Endothelial cell of umbilical vein (primary cell): ENCODE measurements at regions not wholly inside any gene's neighbourhood (a gene's known extent, or its start where the extent isn't known, plus 50 kb on each side); places are given as distances from the start of the nearest gene placed in this dataset.

Source experiments
- BruUV-seq: library from RNA; stranded (reverse); fragments of 400-500 nt; replicated peaks from 2 replicates; lab custom pipeline; 2021; lab: Mats Ljungman, UMichigan
- CTCF ChIA-PET: fragments of 300-600, 350-600 bp; sonication (Branson Sonifier 250); formaldehyde crosslinking; loops from one replicate; lab custom pipeline; 2021; ENCODE audit warnings: antibody characterized with exemption, inconsistent platforms; lab: Charles Lee
- POLR2A ChIA-PET: fragments of 300-600, 350-600 bp; sonication (Branson Sonifier 250); formaldehyde crosslinking; loops from one replicate; lab custom pipeline; 2021; ENCODE audit warnings: antibody characterized with exemption, inconsistent platforms; lab: Charles Lee
- DNase-seq: peaks from one replicate; pipeline ENCODE4 v3.0.0-alpha.2; 2011; ENCODE audit warnings: low read depth, low spot score
- FAIRE-seq: peaks from 2 replicates; lab custom pipeline; 2011; peaks lifted over from hg19 to GRCh38; lab: Jason Lieb, UNC
- H2AFZ ChIP-seq: 2 replicates; pipeline ENCODE4 v1.6.0; 2012; ENCODE audit warnings: low read depth, low read length, control low read depth, inconsistent platforms
- H3K27ac ChIP-seq: 2 replicates; pipeline ENCODE4 v1.5.1; 2011; ENCODE audit warnings: low read depth, mild to moderate bottlenecking, control low read depth, low read length, moderate library complexity; ENCODE audit not compliant: insufficient read depth
- H3K27me3 ChIP-seq, 2 experiments: 2 replicates each; pipeline versions ENCODE4 v1.6.0 to v1.6.1; 2011; ENCODE audit warnings: low read length in 2 of 2, mixed read lengths in 1 of 2; ENCODE audit not compliant: control insufficient read depth in 2 of 2, insufficient read depth in 2 of 2
- H3K36me3 ChIP-seq, 2 experiments: 2 replicates in 1 of 2; 3 replicates in 1 of 2; pipeline ENCODE4 v1.5.1; 2011; ENCODE audit warnings: low read length in 2 of 2, mild to moderate bottlenecking in 1 of 2, moderate library complexity in 1 of 2; ENCODE audit not compliant: control insufficient read depth in 2 of 2, insufficient read depth in 2 of 2; ENCODE audit errors: extremely low read depth in 1 of 2
- H3K4me1 ChIP-seq: 3 replicates; pipeline ENCODE4 v1.5.1; 2011; ENCODE audit warnings: mild to moderate bottlenecking, low read length; ENCODE audit not compliant: control insufficient read depth, insufficient read depth; ENCODE audit errors: extremely low read depth
- H3K4me2 ChIP-seq: 2 replicates; pipeline ENCODE4 v1.6.1; 2011; ENCODE audit warnings: low read length, control low read depth, mixed read lengths; ENCODE audit not compliant: insufficient read depth
- H3K4me3 ChIP-seq, 3 experiments: fragments of 200-600 bp in 1 of 3; sonication (generic), shearing (Covaris generic) in 1 of 3; replicated peaks in 1 of 3; 2 replicates each; pipeline ENCODE4 v1.5.1; 2011 to 2016; ENCODE audit warnings: control low read depth in 3 of 3, low read length in 3 of 3, mild to moderate bottlenecking in 2 of 3, inconsistent platforms in 1 of 3, low read depth in 1 of 3, moderate library complexity in 1 of 3; ENCODE audit not compliant: insufficient read depth in 1 of 3
- H3K79me2 ChIP-seq: 2 replicates; pipeline ENCODE4 v1.6.0; 2012; ENCODE audit warnings: low read length, inconsistent platforms; ENCODE audit not compliant: control insufficient read depth, insufficient read depth
- H3K9ac ChIP-seq: replicated peaks from 2 replicates; pipeline ENCODE3; 2011; ENCODE audit warnings: low read length, control low read depth; ENCODE audit not compliant: insufficient read depth; ENCODE audit errors: extremely low read depth
- H3K9me1 ChIP-seq: replicated peaks from 3 replicates; pipeline ENCODE4 v1.6.0; 2011; ENCODE audit warnings: mild to moderate bottlenecking, low read length; ENCODE audit not compliant: control insufficient read depth, insufficient read depth; ENCODE audit errors: extremely low read depth
- H3K9me3 ChIP-seq: replicated peaks from 2 replicates; pipeline ENCODE4 v1.5.1; 2012; ENCODE audit warnings: low read length, inconsistent platforms; ENCODE audit not compliant: control insufficient read depth, insufficient read depth
- H4K20me1 ChIP-seq: replicated peaks from 2 replicates; pipeline ENCODE3; 2011; ENCODE audit warnings: mild to moderate bottlenecking, low read length; ENCODE audit not compliant: control insufficient read depth, insufficient read depth; ENCODE audit errors: extremely low read depth
- CTCF ChIP-seq, 2 donors: IDR thresholded peaks; 1 replicate in 1 of 2; 2 replicates in 1 of 2; pipeline ENCODE4 v1.5.1; 2011; ENCODE audit warnings: low read length in 2 of 2, mild to moderate bottlenecking in 2 of 2, moderate library complexity in 2 of 2, control low read depth in 1 of 2, inconsistent platforms in 1 of 2, low read depth in 1 of 2; ENCODE audit not compliant: insufficient read depth in 1 of 2; ENCODE audit errors: extremely low read depth in 1 of 2
- EZH2 ChIP-seq: IDR thresholded peaks from 2 replicates; pipeline ENCODE4 v1.6.1; 2012; ENCODE audit warnings: borderline replicate concordance, low read depth, mild to moderate bottlenecking, moderate library complexity, low read length, inconsistent platforms; ENCODE audit not compliant: severe bottlenecking
- FOS ChIP-seq: IDR thresholded peaks from 2 replicates; pipeline ENCODE4 v1.6.1; 2011; ENCODE audit warnings: mild to moderate bottlenecking, low read length, moderate library complexity, borderline replicate concordance; ENCODE audit not compliant: insufficient read depth
- GATA2 ChIP-seq: IDR thresholded peaks from 2 replicates; pipeline ENCODE4 v1.7.0; 2011; ENCODE audit warnings: low read depth, mild to moderate bottlenecking, moderate library complexity, mixed read lengths, low read length; ENCODE audit not compliant: insufficient read length, insufficient read depth
- JUN ChIP-seq: IDR thresholded peaks from 2 replicates; pipeline ENCODE4 v1.6.1; 2011; ENCODE audit warnings: borderline replicate concordance, low read depth; ENCODE audit not compliant: insufficient read length, insufficient read depth
- MAX ChIP-seq: IDR thresholded peaks from 2 replicates; pipeline ENCODE4 v1.6.1; 2011; ENCODE audit not compliant: insufficient read depth, insufficient read length
- MYC ChIP-seq: IDR thresholded peaks from one replicate; pipeline ENCODE4 v1.6.1; 2011; ENCODE audit warnings: mild to moderate bottlenecking, low read depth, low read length
- POLR2A ChIP-seq: IDR thresholded peaks from 2 replicates; pipeline ENCODE4 v1.6.1; 2012; ENCODE audit warnings: low read depth, mild to moderate bottlenecking, control low read depth, low read length
- POLR2AphosphoS5 ChIP-seq: IDR thresholded peaks from 2 replicates; pipeline ENCODE4 v1.6.1; 2012; ENCODE audit warnings: low read depth, mild to moderate bottlenecking, control low read depth, low read length, moderate library complexity; ENCODE audit not compliant: insufficient read depth
- dilution Hi-C: fragments of 300-500 bp; cut with MboI; formaldehyde crosslinking; loops from one replicate; pipeline ENCODE4 v1.15.0; 2019; ENCODE audit warnings: low sequenced_read_pairs; ENCODE audit not compliant: extremely low pct_ligation_motif_present
- intact Hi-C: fragments of 100-400 bp; cut with micrococcal nuclease; formaldehyde crosslinking; loops from one replicate; pipeline ENCODE4 v1.10.0; 2022

- dilution Hi-C loops, result no loop called here
- no peak for FAIRE-seq
Observed at GRCh38 chr2:181332044-181332605, 125.1 kb upstream of the ITGA4 start.

More at GRCh38 chr2:181332044-181332605, 125.1 kb upstream of the ITGA4 start:
- Histone ChIP-seq H3K79me2 (no peaks in the 10 kb centered on the region), H3K9ac (no peak overlapping the region), H2AFZ (no peak overlapping the region), H3K9me3 (no peaks in the 10 kb centered on the region), H3K4me1 (no peaks in the 10 kb centered on the region), H3K4me2 (no peak overlapping the region), H3K4me3 (no peak overlapping the region), H4K20me1 (no peaks in the 10 kb centered on the region), H3K27me3 (no peaks in the 10 kb centered on the region), H3K27ac (no peak overlapping the region), H3K9me1 (no peaks in the 10 kb centered on the region), H3K36me3 (no peaks in the 10 kb centered on the region)
- intact Hi-C loops, result no loop called here
- DNase-seq, result no peak
- TF ChIP-seq MAX (no peak), JUN (no peak), GATA2 (no peak), CTCF (IDR thresholded peaks at IDR 0.05; ENCODE audit: extremely low read depth in 1 of 2, insufficient read depth in 1 of 2, low read depth in 1 of 2, low read length in 2 of 2) (no peak), MYC (no peak), POLR2A (no peak), FOS (no peak), POLR2AphosphoS5 (no peak), EZH2 (no peak)
- POLR2A ChIA-PET, result no interaction called here
- CTCF ChIA-PET, result no interaction called here
- no TSS peak for BruUV-seq
